Erythroblast (primary cell): ENCODE measurements at regions not wholly inside any gene's neighbourhood (a gene's known extent, or its start where the extent isn't known, plus 50 kb on each side); places are given as distances from the start of the nearest gene placed in this dataset.

ENCODE experiments used
- GATA1 ChIP-seq: IDR thresholded peaks from 2 replicates; pipeline ENCODE4 v1.6.1; 2011; ENCODE audit warnings: low read depth, mild to moderate bottlenecking, control low read depth, low read length, moderate library complexity
- POLR2A ChIP-seq: IDR thresholded peaks from 2 replicates; pipeline ENCODE4 v1.6.1; 2011; ENCODE audit warnings: mild to moderate bottlenecking, low read length

GRCh38 chr2:40844353-40845277 lies 392.7 kb upstream of the SLC8A1 start:
- no peak for TF ChIP-seq POLR2A
- TF ChIP-seq GATA1: no peak
